ENCODE measurements at regions not wholly inside any gene's neighbourhood (a gene's known extent, or its start where the extent isn't known, plus 50 kb on each side); places are given as distances from the start of the nearest gene placed in this dataset.

- H3K4me2 ChIP-seq, result no peak overlapping the region
- Mint-ChIP-seq H3K36me3 (ENCODE audit: low read depth) (no peaks in the 10 kb centered on the region), H3K9me3 (no peaks in the 10 kb centered on the region), H3K27ac (no peak overlapping the region), H3K4me1 (no peaks in the 10 kb centered on the region), H3K27me3 (ENCODE audit: insufficient read depth, low read depth, poor library complexity) (no peaks in the 10 kb centered on the region), H3K4me3 (no peak overlapping the region)
- H3K27ac ChIP-seq (ENCODE audit: low read depth), result no peak overlapping the region
- TF ChIP-seq CTCF (conservative IDR thresholded peaks at IDR 0.05; ENCODE audit: low read depth in 2 of 2) (no peak), ETS1 (IDR thresholded peaks at IDR 0.05) (no peak), STAT1 (IDR thresholded peaks at IDR 0.05; ENCODE audit: unreplicated experiment) (no peak), REST (IDR thresholded peaks at IDR 0.05; ENCODE audit: unreplicated experiment) (no peak), ZNF114 (CRISPR knock-in tag; IDR thresholded peaks at IDR 0.05) (no peak), JUNB (IDR thresholded peaks at IDR 0.05; ENCODE audit: unreplicated experiment) (no peak), ZNF462 (CRISPR knock-in tag; IDR thresholded peaks at IDR 0.05) (no peak), NANOG (IDR thresholded peaks at IDR 0.05; ENCODE audit: borderline replicate concordance) (no peak), EZH2 (IDR thresholded peaks at IDR 0.05; ENCODE audit: low read depth, unreplicated experiment) (no peak), CREB1 (CRISPR knock-in tag; IDR thresholded peaks at IDR 0.05; ENCODE audit: low read depth) (no peak)
- H3K79me2 ChIP-seq (replicated peaks; ENCODE audit: insufficient read depth), result no peaks in the 10 kb centered on the region
- DNase-seq (ENCODE audit: low spot score) (no peak), ATAC-seq (no peak)
- H2AFZ ChIP-seq, result no peak overlapping the region
- H3K36me3 ChIP-seq (ENCODE audit: insufficient read depth), result no peaks in the 10 kb centered on the region
- no peaks in the 10 kb centered on the region for H4K20me1 ChIP-seq (replicated peaks; ENCODE audit: insufficient read depth)
- H3K4me3 ChIP-seq, result no peak overlapping the region
- H3K9me2 ChIP-seq (ENCODE audit: insufficient read depth), result no peaks in the 10 kb centered on the region
- H3K4me1 ChIP-seq (ENCODE audit: insufficient read depth), result no peaks in the 10 kb centered on the region
- no peaks in the 10 kb centered on the region for H3K27me3 ChIP-seq (ENCODE audit: insufficient read depth)
- no peaks in the 10 kb centered on the region for H3F3A ChIP-seq (replicated peaks; ENCODE audit: low read depth)
These were observed 285.0 kb downstream of the DMRT2 start for GRCh38 chr9:1335174-1335573.

Measured in GM23338 (cell line).